ENCODE measurements at regions not wholly inside any gene's neighbourhood (a gene's known extent, or its start where the extent isn't known, plus 50 kb on each side); places are given as distances from the start of the nearest gene placed in this dataset.
"Not testable (repeated sequence)": the region's sequence is repeated elsewhere in the genome, so short reads cannot be mapped to it uniquely, and the experiment has no call there.

- DNase-seq: no peak
Measured at GRCh38 chr10:53521046-53521445, 748.5 kb upstream of the MBL2 start.

- no peak for DNase-seq
Measured at GRCh38 chr10:53508197-53508596, 735.6 kb upstream of the MBL2 start.

GRCh38 chr10:53504492-53504891 lies 731.9 kb upstream of the MBL2 start:
- DNase-seq: not testable (repeated sequence)

GRCh38 chr10:53491774-53492173 lies 719.2 kb upstream of the MBL2 start:
- no peak for DNase-seq

- DNase-seq: no peak
Measured at GRCh38 chr10:53490553-53490952, 718.0 kb upstream of the MBL2 start.

GRCh38 chr10:53489335-53490182 lies 717.0 kb upstream of the MBL2 start:
- no peak for DNase-seq

GRCh38 chr10:53487019-53487983 lies 714.7 kb upstream of the MBL2 start:
- DNase-seq: no peak

- DNase-seq: not testable (repeated sequence)
Measured at GRCh38 chr10:53485422-53485821, 712.8 kb upstream of the MBL2 start.

GRCh38 chr10:53479365-53479764 lies 706.8 kb upstream of the MBL2 start:
- DNase-seq: no peak

- DNase-seq: no peak
Measured at GRCh38 chr10:53477313-53477675, 704.7 kb upstream of the MBL2 start.

GRCh38 chr10:53476650-53477312 lies 704.2 kb upstream of the MBL2 start:
- DNase-seq: no peak

- DNase-seq: no peak
Measured at GRCh38 chr10:53469383-53469782, 696.8 kb upstream of the MBL2 start.

- DNase-seq: no peak
Measured at GRCh38 chr10:53463539-53463938, 691.0 kb upstream of the MBL2 start.

GRCh38 chr10:53458007-53458406 lies 685.4 kb upstream of the MBL2 start:
- DNase-seq: no peak

GRCh38 chr10:53453196-53453595 lies 680.6 kb upstream of the MBL2 start:
- DNase-seq: no peak

- no peak for DNase-seq
Measured at GRCh38 chr10:53447576-53447975, 675.0 kb upstream of the MBL2 start.

- DNase-seq: no peak
Measured at GRCh38 chr10:53441843-53442242, 669.3 kb upstream of the MBL2 start.

GRCh38 chr10:53440601-53441000 lies 668.0 kb upstream of the MBL2 start:
- DNase-seq: no peak

GRCh38 chr10:53439075-53439474 lies 666.5 kb upstream of the MBL2 start:
- not testable (repeated sequence) for DNase-seq

- DNase-seq: no peak
Measured at GRCh38 chr10:53434413-53434812, 661.8 kb upstream of the MBL2 start.

GRCh38 chr10:53432035-53432434 lies 659.5 kb upstream of the MBL2 start:
- no peak for DNase-seq

- no peak for DNase-seq
Measured at GRCh38 chr10:53430974-53431373, 658.4 kb upstream of the MBL2 start.
